A204.1 (cell line): ENCODE measurements at regions not wholly inside any gene's neighbourhood (a gene's known extent, or its start where the extent isn't known, plus 50 kb on each side); places are given as distances from the start of the nearest gene placed in this dataset.
"Not testable (repeated sequence)": the region's sequence is repeated elsewhere in the genome, so short reads cannot be mapped to it uniquely, and the experiment has no call there.

Experiments
- FAIRE-seq: peaks from 2 replicates; lab custom pipeline; 2012; peaks lifted over from hg19 to GRCh38; lab: Jason Lieb, UNC

DNA sequence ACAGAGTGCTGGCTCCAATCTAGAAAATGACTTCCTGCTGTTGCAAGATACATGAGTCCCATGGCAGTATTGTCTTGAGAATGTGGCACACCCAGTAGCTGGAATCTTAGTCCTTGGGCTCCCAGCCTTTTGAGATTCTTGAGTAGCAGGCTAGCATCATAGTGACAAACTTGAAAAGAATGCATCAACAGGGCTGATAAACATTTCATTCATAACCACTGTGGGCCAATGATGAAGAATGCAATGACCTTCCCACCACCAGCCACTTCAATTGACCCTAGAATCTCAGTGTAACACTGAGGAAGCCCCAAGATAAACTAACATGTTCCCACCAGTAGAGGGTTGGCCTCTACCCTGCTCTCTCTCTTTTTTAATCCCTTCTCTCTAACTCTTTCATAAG lies 329.3 kb downstream of the GBA3 start:
- FAIRE-seq, result no peak

DNA sequence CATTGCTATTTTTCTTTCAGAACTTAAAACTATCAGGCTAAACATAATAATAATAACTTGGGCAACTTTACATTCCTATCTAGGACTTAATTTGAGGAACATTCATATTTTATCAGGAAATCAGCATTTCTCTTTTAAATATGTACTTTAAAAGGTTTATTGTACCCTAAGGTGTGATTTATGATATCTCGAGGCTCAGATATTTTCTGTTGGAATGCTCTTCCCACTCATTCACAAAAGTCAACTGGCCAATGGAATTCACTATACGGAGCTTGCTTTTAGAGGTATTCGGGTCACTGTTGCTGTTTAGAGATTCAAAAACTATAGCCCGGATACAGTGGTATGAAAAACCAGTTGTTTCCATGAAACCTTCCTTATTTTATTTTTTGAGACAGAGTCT lies 328.3 kb downstream of the GBA3 start:
- no peak for FAIRE-seq

DNA sequence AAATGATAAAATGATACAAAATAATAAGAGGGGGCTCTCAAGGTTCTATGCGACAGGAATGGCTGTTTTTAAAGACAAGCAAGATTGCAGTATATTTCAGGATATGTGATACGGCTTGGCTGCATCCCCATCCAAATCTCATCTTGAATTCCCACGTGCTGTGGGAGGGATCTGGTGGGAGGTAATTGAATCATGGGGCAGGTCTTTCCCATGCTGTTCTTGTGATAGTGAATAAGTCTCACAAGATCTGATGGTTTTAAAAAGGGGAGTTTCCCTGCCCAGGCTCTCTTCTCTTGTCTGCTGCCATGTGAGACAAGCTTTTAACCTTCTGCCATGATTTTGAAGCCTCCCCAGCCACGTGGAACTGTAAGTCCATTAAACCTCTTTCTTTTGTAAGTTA lies 327.7 kb downstream of the GBA3 start:
- not testable (repeated sequence) for FAIRE-seq

DNA sequence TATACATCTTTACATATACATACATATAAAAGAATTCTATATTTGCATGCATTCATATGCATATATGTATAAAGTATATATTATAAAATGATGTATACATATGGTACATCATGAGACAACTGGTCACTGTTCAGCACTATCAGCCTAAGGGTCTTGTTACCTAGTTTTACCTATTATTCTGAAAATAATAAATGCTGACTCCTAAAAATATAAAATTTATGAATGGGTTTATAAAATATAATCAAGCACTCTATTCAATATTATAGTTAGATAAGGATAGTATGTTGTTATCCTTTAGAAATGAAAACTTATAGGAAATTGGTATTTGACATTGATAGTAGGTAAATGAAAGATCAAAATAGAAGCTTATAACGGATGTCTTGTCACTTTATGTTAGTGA lies 324.2 kb downstream of the GBA3 start:
- no peak for FAIRE-seq

DNA sequence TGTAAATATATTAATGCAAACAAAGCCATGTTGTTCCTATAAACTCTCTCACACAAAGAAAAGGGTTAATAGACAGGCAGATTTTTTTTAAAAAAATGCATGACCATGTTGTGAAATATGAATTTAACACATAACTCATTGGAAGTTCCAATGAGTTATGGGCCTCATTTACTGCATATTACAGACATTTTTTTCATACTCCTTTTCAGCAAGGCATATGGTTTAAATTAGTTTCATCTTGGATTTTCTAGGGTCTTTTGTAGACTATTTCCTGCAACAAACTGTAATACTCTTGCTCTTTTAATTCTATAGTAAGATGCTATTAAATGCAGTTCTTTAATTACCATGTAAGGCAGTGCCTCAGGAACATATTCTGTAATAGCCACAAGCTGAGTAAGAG lies 323.1 kb downstream of the GBA3 start:
- no peak for FAIRE-seq

DNA sequence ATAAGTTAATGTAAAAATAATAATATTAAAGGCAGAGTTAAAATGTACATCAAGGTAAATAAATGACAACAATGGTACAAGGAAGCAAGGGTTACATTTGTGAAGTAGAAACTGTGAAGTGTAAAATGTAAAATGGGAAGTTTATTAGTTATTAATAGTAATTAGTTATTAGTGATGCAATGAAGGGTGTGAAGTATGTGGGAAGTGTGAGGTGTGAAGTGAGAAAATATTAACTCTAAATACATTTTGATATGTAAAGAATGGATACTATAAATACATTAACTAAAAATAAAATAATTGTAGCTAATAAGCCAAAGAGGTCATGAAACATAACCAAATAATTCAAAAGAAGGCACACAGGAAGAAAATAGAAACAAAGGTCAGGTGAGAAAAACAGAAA lies 316.4 kb downstream of the GBA3 start:
- no peak for FAIRE-seq

- no peak for FAIRE-seq
Observed at GRCh38 chr4:23006756-23007155, 314.0 kb downstream of the GBA3 start.

DNA sequence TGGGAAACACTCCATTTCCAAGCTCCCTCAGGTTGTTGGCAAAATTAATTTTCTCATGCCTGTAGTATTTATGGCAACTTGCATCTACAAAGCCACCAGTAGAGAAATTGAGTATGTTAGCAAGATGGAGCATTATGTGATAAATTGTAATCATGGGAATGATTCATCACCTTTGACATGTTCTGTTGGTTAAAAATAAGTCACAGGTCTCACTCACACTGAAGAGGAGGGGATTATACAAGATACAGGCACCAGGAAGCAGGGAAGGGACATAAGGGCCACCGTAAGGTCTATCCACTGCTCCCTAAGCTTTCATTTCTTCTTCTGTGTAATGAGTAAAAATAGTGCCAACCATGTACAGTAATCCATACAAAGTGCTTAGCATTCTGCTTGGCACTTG lies 313.0 kb downstream of the GBA3 start:
- FAIRE-seq, result no peak

- FAIRE-seq, result no peak
Observed at GRCh38 chr4:23001478-23001877, 308.7 kb downstream of the GBA3 start.

DNA sequence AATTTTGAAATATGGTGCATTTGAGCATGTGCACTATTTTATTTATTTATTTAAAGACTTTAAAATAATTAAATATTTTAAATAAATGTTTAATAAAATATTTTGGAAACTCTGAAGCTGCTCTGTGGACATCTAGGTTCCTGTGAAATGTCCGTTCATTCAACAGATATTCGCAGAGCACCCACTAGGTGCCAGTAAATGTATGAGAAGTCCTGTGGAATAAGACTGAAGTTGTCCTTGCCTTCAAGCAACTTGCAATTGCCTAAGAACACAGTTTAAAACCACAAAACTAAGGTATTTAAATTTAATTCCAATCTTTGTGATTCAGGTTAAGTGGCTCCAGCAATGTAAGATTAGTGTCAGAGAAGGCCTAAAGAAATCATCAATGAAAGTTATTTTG lies 306.7 kb downstream of the GBA3 start:
- no peak for FAIRE-seq

DNA sequence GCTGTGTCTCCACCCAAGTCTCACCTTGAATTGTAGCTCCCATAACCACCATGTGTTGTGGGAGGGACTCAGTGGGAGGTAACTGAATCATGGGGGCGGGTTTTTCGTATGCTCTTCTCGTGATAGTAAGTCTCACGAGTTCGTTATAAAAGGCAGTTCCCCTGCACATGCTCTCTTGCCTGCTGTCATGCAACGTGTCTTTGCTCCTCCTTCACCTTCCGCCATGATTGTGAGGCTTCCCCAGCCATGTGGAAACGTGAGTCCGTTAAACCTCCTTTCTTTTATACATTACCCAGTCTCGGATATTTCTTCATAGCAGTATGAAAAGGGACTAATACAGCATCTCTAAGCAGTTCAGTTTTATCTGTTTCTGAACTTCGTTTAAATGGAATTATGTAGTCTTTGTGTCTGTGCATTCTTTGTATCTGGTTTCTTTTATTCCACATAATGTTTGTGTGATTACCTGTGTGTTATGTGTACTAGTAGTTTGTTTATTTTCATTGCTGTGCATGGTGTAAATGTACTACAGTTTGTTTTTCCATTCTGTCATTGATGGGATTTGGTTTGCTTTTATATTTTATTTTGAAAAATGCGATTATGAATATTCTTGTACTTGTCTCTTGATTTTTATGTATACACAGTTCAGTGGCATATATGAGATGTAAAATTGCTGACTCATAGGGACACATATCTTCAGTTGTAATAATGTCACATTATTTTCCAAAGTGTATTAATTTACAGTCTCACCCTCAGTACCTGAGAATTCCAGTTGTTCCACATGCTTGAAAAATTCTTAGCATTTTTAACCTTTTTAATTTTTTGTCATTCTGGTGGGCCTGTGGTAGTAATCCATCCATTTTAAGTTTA lies 304.9 kb downstream of the GBA3 start:
- no peak for FAIRE-seq

- no peak for FAIRE-seq
Observed at GRCh38 chr4:22991576-22991975, 298.8 kb downstream of the GBA3 start.

- FAIRE-seq, result no peak
Observed at GRCh38 chr4:22988526-22988925, 295.8 kb downstream of the GBA3 start.

- FAIRE-seq, result no peak
Observed at GRCh38 chr4:22987870-22988269, 295.1 kb downstream of the GBA3 start.

GRCh38 chr4:22986881-22987280 lies 294.1 kb downstream of the GBA3 start:
- no peak for FAIRE-seq

DNA sequence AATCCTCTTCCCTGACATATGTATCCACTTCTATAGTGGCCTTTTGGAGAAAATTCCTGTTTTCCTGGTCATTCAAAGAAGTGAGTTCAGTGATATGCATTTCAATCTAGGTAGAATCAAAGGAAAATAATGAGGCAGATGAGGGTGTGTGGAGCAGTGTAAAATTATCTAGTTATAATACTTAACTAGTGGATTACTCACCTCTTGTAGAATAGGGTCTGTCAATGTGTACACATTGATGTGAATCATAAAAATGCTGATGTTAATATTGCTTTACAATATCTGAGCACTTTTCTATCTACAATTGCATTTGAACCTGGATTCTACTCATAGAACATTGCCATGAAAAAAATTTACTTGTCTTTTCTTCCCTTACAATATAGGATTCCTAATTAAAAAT lies 293.5 kb downstream of the GBA3 start:
- no peak for FAIRE-seq

- FAIRE-seq, result no peak
Observed at GRCh38 chr4:22984390-22984789, 291.7 kb downstream of the GBA3 start.

- no peak for FAIRE-seq
Observed at GRCh38 chr4:22978656-22979055, 285.9 kb downstream of the GBA3 start.

DNA sequence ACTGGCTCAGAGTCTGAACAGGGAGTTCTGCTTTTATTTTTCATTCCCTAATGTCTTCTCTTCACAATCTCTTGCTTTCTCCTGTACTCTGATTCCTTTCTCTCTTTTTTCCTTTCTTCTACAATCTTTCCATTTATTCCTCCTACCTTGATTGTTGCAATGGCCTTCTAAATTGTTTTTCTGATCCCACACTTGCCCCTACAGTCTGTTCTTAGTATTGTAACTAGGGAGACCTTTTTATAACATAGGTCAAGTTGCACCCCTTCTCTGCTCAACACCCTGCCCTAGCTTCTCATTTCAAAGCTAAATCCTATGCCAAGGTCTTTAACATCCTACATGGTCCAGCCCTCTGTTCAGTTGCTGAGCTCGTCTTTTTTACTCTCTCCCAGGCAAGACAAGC lies 277.9 kb downstream of the GBA3 start:
- FAIRE-seq, result no peak

DNA sequence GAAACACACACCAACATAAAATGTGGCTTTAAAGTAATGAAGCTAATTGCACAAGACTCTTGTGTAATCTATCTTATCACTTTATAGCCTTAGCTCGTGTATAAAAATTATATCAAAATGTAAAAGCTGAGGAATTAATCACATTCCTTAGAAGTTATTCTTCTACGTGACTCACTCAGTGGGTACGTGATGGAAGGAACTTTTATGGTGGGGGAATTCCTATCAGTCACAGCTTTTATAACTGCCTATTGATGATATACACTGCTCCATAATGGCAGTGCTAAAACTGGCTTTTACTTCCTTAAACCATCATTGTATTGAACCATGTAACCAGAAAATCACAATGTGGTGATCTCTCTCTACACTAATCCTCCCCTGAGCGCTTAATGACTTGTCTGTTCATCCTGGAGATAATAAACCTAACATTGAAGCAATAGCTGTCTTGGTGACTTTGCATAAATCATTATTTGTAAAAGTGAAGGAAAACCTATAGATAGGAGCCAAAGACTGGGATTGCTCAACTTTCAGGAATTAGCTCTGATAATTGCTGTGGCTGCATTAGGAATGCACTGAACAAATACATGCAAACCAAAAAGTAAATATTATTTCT lies 276.7 kb downstream of the GBA3 start:
- FAIRE-seq, result no peak

GRCh38 chr4:22962295-22962694 lies 269.6 kb downstream of the GBA3 start:
- FAIRE-seq, result peak; percentile 27

- no peak for FAIRE-seq
Observed at GRCh38 chr4:22959483-22959882, 266.7 kb downstream of the GBA3 start.

DNA sequence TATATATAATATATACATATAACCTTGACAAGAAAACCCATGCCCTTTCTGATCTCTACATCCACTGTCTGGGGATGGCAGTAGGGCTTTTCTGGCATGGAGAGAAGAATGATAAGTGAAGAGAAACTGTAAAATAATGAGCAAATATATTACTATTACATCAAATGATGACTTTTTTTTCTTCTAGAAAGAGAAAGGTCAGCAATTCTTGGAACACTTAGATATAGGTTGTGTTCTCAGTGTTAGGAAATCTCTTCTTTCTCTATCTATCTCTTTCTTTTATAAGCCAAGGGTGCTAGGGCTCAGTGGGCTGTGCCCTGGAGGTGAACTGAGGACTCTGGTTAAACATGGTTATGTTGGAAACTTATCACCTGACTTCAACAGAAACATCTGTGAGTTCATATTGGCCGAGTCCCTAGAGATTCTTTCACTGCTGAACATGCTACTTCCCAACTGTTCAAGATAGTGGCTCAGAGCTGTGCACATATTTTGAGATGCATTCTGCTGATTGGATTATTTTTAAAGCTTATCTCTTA lies 265.1 kb downstream of the GBA3 start:
- no peak for FAIRE-seq
